GM23248 (cell line): ENCODE measurements at regions not wholly inside any gene's neighbourhood (a gene's known extent, or its start where the extent isn't known, plus 50 kb on each side); places are given as distances from the start of the nearest gene placed in this dataset.

Experiments used
- DNase-seq: peaks from one replicate; pipeline ENCODE4 v3.0.0-alpha.2; 2015
- H2AFZ ChIP-seq: fragments of 200-600 bp; sonication (generic); 2 replicates; pipeline ENCODE4 v1.6.1; 2016; ENCODE audit warnings: antibody characterized with exemption
- H3F3A ChIP-seq: fragments of 200-600 bp; sonication (generic); 2 replicates; pipeline ENCODE4 v1.6.1; 2016; ENCODE audit warnings: mild to moderate bottlenecking, antibody characterized with exemption, mixed run types; ENCODE audit not compliant: insufficient read depth
- H3K27ac ChIP-seq: fragments of 200-600 bp; sonication (generic); 2 replicates; pipeline ENCODE4 v1.5.1; 2016; ENCODE audit warnings: mild to moderate bottlenecking
- H3K27me3 ChIP-seq: fragments of 200-600 bp; sonication (generic); replicated peaks from 2 replicates; pipeline ENCODE4 v1.6.1; 2016; ENCODE audit warnings: mild to moderate bottlenecking; ENCODE audit not compliant: insufficient read depth
- H3K36me3 ChIP-seq: fragments of 200-600 bp; sonication (generic); 2 replicates; pipeline ENCODE4 v1.6.1; 2016; ENCODE audit warnings: low read depth, mild to moderate bottlenecking
- H3K4me1 ChIP-seq: fragments of 200-600 bp; sonication (generic); 2 replicates; pipeline ENCODE4 v1.6.1; 2016; ENCODE audit warnings: mild to moderate bottlenecking; ENCODE audit not compliant: insufficient read depth
- H3K4me2 ChIP-seq: fragments of 200-600 bp; sonication (generic); one replicate; pipeline ENCODE4 v1.6.1; 2016; ENCODE audit warnings: mild to moderate bottlenecking; ENCODE audit not compliant: unreplicated experiment
- H3K4me3 ChIP-seq: fragments of 200-600 bp; sonication (generic); 2 replicates; pipeline ENCODE4 v1.5.1; 2016; ENCODE audit warnings: mild to moderate bottlenecking
- H3K79me2 ChIP-seq: fragments of 200-600 bp; sonication (generic); 2 replicates; pipeline ENCODE4 v1.6.1; 2016; ENCODE audit warnings: mild to moderate bottlenecking; ENCODE audit not compliant: insufficient read depth
- H3K9ac ChIP-seq: fragments of 200-600 bp; sonication (generic); 2 replicates; pipeline ENCODE4 v1.6.1; 2016; ENCODE audit warnings: mild to moderate bottlenecking
- H3K9me2 ChIP-seq: fragments of 200-600 bp; sonication (generic); 2 replicates; pipeline ENCODE4 v1.6.1; 2016; ENCODE audit warnings: mixed run types, mild to moderate bottlenecking, moderate library complexity; ENCODE audit not compliant: insufficient read depth
- H3K9me3 ChIP-seq: fragments of 200-600 bp; sonication (generic); one replicate; pipeline ENCODE4 v1.6.1; 2017; ENCODE audit warnings: low read depth
- H4K20me1 ChIP-seq: fragments of 200-600 bp; sonication (generic); 2 replicates; pipeline ENCODE4 v1.6.0; 2016; ENCODE audit not compliant: insufficient read depth
- EZH2 ChIP-seq: fragments of 200-600 bp; sonication (generic); IDR thresholded peaks from 2 replicates; pipeline ENCODE4 v1.6.1; 2018; ENCODE audit warnings: antibody characterized with exemption, mild to moderate bottlenecking; ENCODE audit not compliant: insufficient read depth, poor library complexity, severe bottlenecking
- EZH2phosphoT487 ChIP-seq: fragments of 200-600 bp; sonication (generic); IDR thresholded peaks from 2 replicates; pipeline ENCODE4 v1.6.1; 2018; ENCODE audit warnings: antibody characterized with exemption, moderate library complexity, mild to moderate bottlenecking, low read depth; ENCODE audit not compliant: insufficient read depth
- WGBS, 2 experiments: methylation state at CpG; one replicate each; pipeline ENCODE4 v1.1.6; 2015 to 2017; ENCODE audit warnings: low lambda C conversion rate in 2 of 2, low coverage in 1 of 2; ENCODE audit errors: missing lambda C conversion rate in 2 of 2; 5-methylcytosine and 5-hydroxymethylcytosine counted together
- in situ Hi-C: fragments of 300-500 bp; cut with MboI; formaldehyde crosslinking; loops from 2 replicates; pipeline ENCODE4 v1.15.0; 2020

- Histone ChIP-seq H3K4me1 (peaks cover 82% of the 10 kb centered on the region), H3K4me2 (peak overlapping the region; percentile 69), H3K9me2 (no peaks in the 10 kb centered on the region), H3K9ac (peak overlapping the region; percentile 62), H3K27me3 (no peaks in the 10 kb centered on the region), H3K79me2 (peaks cover 18% of the 10 kb centered on the region), H3K27ac (peak overlapping the region; percentile 87), H3K4me3 (peak overlapping the region; percentile 45), H3F3A (peaks cover 73% of the 10 kb centered on the region), H2AFZ (peak overlapping the region; percentile 76), H4K20me1 (no peaks in the 10 kb centered on the region), H3K9me3 (no peaks in the 10 kb centered on the region), H3K36me3 (no peaks in the 10 kb centered on the region)
- in situ Hi-C loops = loop anchor here (10.0 kb wide), 2 partner anchors 276 to 306 kb away; no protein-coding TSS in a partner anchor
- peak; percentile 87 for DNase-seq
- TF ChIP-seq EZH2 (no peak), EZH2phosphoT487 (no peak)
- WGBS, 2 experiments = 41 to 46% methylated on average over 2 of the region's 2 CpGs
Observed at GRCh38 chr12:46661110-46661845, 164.5 kb downstream of the SLC38A4 start.

DNA sequence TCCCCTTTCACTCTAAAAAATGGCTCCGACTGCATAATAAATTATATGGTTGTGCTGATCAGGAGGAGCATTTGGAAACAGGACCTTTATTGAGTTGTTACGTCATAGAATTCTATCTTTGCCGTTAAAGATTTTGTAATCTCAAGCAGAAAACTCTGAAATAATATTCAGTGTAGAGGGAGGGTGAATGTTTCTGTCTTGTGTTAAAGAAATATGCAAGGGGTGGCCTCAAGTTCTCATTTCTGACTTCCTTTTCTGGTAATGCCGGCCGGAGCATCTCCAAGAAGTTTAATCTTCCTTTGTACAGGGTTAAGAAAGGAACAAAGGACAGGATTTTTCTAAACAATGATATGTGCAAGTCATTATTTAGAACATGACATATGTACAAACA lies 165.1 kb downstream of the SLC38A4 start:
- peak overlapping the region; percentile 76 for H2AFZ ChIP-seq

DNA sequence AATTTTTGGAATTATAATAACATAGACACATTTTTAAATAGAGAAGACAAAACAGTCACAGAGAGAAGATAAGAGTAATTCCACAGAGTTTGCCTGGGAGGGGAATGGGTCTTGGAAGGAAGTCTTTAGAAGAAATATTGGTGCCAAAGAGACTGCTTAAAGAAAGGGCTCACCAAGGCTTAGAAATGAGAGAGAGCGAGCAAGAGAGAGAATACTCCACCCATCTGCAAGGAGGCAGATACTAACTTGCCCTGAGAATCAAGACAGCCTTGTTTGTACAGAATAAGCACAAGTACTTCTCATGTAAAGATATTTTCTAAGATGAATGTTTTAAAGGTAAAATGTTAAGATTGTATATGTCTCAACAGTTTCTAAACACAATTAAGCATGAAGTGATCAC lies 165.5 kb downstream of the SLC38A4 start:
- Histone ChIP-seq H3K36me3 (no peaks in the 10 kb centered on the region), H3K9me3 (no peaks in the 10 kb centered on the region), H3K9ac (peak overlapping the region; percentile 62), H3K4me3 (peak overlapping the region; percentile 45), H3K4me1 (peaks cover 77% of the 10 kb centered on the region), H3K9me2 (no peaks in the 10 kb centered on the region), H4K20me1 (no peaks in the 10 kb centered on the region), H3F3A (peaks cover 64% of the 10 kb centered on the region), H3K27ac (peak overlapping the region; percentile 87), H3K79me2 (peaks cover 15% of the 10 kb centered on the region), H3K27me3 (no peaks in the 10 kb centered on the region), H2AFZ (peak overlapping the region; percentile 76), H3K4me2 (peak overlapping the region; percentile 69)
- no peak for TF ChIP-seq EZH2
- in situ Hi-C loops = loop anchor here (10.0 kb wide), 2 partner anchors 275 to 305 kb away; no protein-coding TSS in a partner anchor
- peak; percentile 56 for DNase-seq
- WGBS, 2 experiments = 14 to 20% methylated on average over 1 of the region's 1 CpG

More for the DNA sequence above, 165.1 kb downstream of the SLC38A4 start:
- peak overlapping the region; percentile 87 for H3K27ac ChIP-seq
- DNase-seq = peak; percentile 52
- TF ChIP-seq EZH2 (no peak), EZH2phosphoT487 (no peak)
- 24 to 26% methylated on average over 5 of the region's 5 CpGs for WGBS, 2 experiments
- H3F3A ChIP-seq = peaks cover 68% of the 10 kb centered on the region
- peaks cover 15% of the 10 kb centered on the region for H3K79me2 ChIP-seq
- peak overlapping the region; percentile 45 for H3K4me3 ChIP-seq
- H3K27me3 ChIP-seq = no peaks in the 10 kb centered on the region
- no peaks in the 10 kb centered on the region for H4K20me1 ChIP-seq
- H3K36me3 ChIP-seq = no peaks in the 10 kb centered on the region
- H3K4me1 ChIP-seq = peaks cover 81% of the 10 kb centered on the region
- H3K9ac ChIP-seq = peak overlapping the region; percentile 62
- H3K4me2 ChIP-seq = peak overlapping the region; percentile 69
- in situ Hi-C loops = loop anchor here (10.0 kb wide), 2 partner anchors 276 to 306 kb away; no protein-coding TSS in a partner anchor
- H3K9me2 ChIP-seq = no peaks in the 10 kb centered on the region
- H3K9me3 ChIP-seq = no peaks in the 10 kb centered on the region

GRCh38 chr12:46659824-46660223 lies 166.0 kb downstream of the SLC38A4 start:
- Histone ChIP-seq H3K36me3 (no peaks in the 10 kb centered on the region), H4K20me1 (no peaks in the 10 kb centered on the region), H3K9me3 (no peaks in the 10 kb centered on the region), H3F3A (peaks cover 61% of the 10 kb centered on the region), H3K27ac (peak overlapping the region; percentile 87), H2AFZ (peak overlapping the region; percentile 76), H3K27me3 (no peaks in the 10 kb centered on the region), H3K4me1 (peaks cover 74% of the 10 kb centered on the region), H3K9ac (peak overlapping the region; percentile 62), H3K79me2 (peaks cover 15% of the 10 kb centered on the region), H3K4me3 (peak overlapping the region; percentile 45), H3K9me2 (no peaks in the 10 kb centered on the region), H3K4me2 (peak overlapping the region; percentile 69)
- peak; percentile 44 for DNase-seq
- WGBS, 2 experiments = 0 to 1% methylated on average over 4 of the region's 4 CpGs
- TF ChIP-seq EZH2 (no peak), EZH2phosphoT487 (no peak)
- in situ Hi-C loops = loop anchor here (10.0 kb wide), 2 partner anchors 275 to 305 kb away; no protein-coding TSS in a partner anchor
